ENCODE measurements at regions not wholly inside any gene's neighbourhood (a gene's known extent, or its start where the extent isn't known, plus 50 kb on each side); places are given as distances from the start of the nearest gene placed in this dataset.

- POLR2A ChIA-PET = no interaction called here
- CTCF ChIA-PET = no interaction called here
Observed at GRCh38 chr2:2642906-2643890, 312.1 kb upstream of the MYT1L start.

- ChIA-PET POLR2A (no interaction called here), CTCF (no interaction called here)
Observed at GRCh38 chr2:2641541-2642410, 310.7 kb upstream of the MYT1L start.

GRCh38 chr2:2640818-2641217 is 309.7 kb upstream of the MYT1L start:
- CTCF ChIA-PET = no interaction called here
- POLR2A ChIA-PET = no interaction called here

GRCh38 chr2:2640371-2640770 is 309.3 kb upstream of the MYT1L start:
- POLR2A ChIA-PET = no interaction called here
- CTCF ChIA-PET = no interaction called here

DNA sequence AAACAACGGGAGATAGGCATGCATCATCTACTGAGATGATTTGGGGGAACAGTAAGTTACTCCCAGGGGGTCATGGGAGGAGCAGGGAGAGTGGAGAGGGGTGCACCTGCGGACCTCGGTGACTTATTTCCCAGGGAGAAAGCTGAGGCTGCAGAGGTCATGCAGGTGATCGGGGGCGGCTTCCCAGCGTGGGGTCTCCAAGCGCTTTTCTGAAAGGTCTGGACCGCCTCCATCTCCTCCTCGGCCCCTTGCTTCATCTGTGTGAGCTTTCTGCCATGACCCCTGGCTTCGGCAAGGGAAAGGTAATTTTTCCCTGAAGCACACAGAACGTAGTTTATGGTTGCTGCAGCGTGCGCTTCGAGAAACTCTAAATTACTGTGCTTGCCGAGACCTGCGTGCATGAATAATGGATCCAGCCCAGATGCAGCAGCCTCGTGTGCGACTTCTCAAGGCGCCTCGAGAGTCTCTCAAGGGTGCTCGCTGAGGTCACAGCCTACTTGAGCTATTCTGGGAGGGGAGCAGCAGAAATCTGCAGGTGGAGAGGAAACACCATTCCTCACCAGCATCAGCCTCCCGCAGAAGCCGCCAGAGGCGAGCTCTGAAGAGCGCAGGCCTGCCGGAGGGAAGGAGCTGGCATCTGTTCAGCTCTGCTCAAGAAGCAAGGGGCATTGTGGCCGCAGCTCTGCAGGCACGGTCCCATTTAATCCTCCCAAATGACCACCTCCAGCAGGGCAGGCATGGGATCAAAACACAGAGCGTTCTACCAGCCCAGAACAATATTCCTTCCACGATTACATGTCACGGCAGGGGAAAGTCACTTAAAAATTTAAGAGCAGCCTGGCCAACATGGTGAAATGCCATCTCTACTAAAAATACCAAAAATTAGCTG is 308.4 kb upstream of the MYT1L start:
- POLR2A ChIA-PET = no interaction called here
- CTCF ChIA-PET = no interaction called here

DNA sequence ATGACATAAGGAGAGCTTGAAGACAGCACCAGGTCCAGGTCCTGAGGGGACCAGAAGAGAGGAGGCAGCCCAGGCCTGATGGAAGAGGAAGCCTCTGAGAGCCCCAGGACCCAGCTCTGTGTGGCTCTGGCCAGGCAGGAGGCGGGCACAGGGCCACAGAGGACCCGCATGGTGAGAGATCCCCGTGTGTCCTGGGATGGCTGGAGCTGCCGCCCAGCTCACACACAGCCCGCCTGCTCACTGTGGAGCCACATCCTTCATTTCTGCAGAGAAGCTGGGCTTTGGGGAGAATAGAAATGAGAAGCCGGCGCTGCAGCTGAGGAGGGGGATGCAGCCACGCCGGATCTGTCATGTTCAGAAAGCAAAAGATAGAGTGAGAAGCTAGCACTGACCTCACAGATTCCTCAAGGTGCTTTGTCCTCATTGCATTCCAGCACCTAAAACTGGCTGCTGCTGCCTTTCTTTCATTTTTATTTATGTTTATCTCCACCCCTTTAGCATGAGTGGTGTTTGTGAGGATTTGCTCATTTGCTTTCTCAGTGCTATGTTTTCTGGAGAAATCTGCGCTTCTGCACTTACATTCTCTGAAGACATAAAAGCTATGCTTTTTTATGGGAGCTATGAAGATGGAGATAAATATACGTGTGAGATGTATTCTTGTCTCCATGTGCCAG is 307.6 kb upstream of the MYT1L start:
- POLR2A ChIA-PET = no interaction called here

GRCh38 chr2:2636813-2637212 is 305.7 kb upstream of the MYT1L start:
- CTCF ChIA-PET = no interaction called here
- POLR2A ChIA-PET = no interaction called here

More for the DNA sequence above, 307.6 kb upstream of the MYT1L start:
- CTCF ChIA-PET = no interaction called here

GRCh38 chr2:2635025-2635528 is 304.0 kb upstream of the MYT1L start:
- ChIA-PET POLR2A (no interaction called here), CTCF (no interaction called here)

DNA sequence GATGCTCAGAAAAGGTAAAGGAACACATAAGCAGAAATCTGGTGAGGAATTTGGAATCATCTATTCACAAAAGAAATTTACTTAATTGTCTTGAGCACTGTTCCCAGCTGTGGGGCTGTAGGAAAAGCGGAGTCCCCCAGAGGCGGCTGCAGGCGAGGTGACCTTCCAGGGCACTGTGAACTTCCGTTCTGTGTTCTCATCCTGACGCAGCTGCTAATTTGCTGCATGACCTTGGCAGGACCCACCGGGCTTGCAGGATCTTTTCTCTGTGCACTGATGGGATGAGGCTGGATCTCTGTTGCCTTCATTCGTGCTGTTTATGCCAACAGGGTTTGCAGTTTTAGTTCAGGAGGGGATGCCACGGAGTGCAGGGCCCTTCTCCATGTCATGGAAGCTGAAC is 301.9 kb upstream of the MYT1L start:
- POLR2A ChIA-PET = no interaction called here

DNA sequence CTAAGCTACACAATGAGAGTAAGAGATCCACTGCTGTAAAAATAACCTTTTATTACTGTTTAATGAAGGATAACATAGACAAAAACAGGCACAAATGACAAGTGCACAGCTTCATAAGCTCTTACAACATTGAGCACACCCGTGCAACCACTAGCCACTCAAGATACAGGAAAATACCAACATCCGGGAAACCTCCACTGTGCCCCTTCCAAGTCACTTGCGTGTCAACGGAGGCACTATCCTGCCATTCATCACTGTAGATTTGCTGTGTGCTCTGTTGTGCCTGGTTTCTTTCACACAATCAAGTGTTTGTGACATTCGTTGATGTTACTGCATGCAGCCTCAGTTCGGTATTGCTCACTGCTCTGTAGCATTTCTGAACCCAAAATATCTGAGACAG is 292.9 kb upstream of the MYT1L start:
- POLR2A ChIA-PET = no interaction called here
- CTCF ChIA-PET = no interaction called here

More for the DNA sequence above, 301.9 kb upstream of the MYT1L start:
- CTCF ChIA-PET = no interaction called here

- ChIA-PET CTCF (no interaction called here), POLR2A (no interaction called here)
Observed at GRCh38 chr2:2621855-2622254, 290.8 kb upstream of the MYT1L start.

DNA sequence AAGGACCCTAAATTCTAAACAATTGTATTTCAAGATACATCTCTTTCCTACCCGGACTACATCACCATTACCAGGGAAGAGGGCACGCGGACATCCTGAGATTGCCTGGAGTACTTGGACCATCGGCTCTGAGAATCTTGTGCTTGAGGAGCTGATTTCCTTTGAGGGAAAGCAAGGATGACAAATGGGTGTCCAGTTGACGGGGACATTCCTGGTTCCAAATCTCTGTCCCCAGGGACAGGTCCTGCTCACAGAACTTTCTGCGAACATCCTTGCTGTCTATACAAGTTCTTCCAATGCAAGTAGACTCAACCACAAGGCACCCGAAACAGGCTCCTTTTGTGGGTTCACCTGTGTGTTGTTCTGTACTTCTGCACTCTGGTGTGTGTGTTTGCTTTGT is 289.5 kb upstream of the MYT1L start:
- ChIA-PET CTCF (no interaction called here), POLR2A (no interaction called here)

DNA sequence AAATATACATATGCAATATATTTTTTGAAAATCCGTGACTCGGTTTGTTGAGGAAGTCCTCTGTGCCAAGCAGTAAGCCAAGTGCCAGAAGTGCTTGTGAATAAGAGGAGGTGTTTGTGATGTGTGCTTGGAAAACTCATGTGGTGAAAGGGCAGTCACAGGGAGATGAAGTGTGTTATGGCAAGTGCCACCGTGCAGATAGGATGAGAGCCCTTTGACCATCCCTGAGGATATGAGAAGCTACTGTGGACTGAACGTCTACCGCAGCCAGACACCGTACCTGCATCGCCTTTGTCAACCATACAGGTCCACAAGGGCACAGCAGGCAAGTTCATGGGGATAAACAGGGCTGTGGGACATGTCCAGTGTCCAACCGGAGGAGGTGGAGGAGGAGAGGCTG is 288.9 kb upstream of the MYT1L start:
- POLR2A ChIA-PET = no interaction called here
- CTCF ChIA-PET = no interaction called here

DNA sequence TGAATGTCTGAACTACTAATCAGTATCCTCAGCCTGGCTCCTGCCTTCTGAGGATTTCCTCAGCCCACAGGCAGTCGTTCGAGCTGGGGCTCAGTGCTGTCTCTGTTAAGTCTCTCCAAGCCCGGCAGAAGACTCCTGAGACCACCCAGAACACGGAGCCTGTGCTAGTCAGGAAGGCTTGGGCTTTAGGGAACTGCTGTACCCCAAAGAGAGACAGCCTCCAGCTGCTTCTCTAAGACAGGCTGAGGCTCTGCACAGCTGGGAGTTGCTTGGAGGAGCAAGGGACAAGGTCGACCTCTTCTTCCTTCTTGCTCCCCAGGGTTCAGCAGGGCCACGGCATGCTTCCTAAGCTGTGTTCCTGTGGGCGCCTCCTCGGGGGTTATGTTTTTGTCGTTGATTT is 283.4 kb upstream of the MYT1L start:
- POLR2A ChIA-PET = no interaction called here
- CTCF ChIA-PET = no interaction called here

DNA sequence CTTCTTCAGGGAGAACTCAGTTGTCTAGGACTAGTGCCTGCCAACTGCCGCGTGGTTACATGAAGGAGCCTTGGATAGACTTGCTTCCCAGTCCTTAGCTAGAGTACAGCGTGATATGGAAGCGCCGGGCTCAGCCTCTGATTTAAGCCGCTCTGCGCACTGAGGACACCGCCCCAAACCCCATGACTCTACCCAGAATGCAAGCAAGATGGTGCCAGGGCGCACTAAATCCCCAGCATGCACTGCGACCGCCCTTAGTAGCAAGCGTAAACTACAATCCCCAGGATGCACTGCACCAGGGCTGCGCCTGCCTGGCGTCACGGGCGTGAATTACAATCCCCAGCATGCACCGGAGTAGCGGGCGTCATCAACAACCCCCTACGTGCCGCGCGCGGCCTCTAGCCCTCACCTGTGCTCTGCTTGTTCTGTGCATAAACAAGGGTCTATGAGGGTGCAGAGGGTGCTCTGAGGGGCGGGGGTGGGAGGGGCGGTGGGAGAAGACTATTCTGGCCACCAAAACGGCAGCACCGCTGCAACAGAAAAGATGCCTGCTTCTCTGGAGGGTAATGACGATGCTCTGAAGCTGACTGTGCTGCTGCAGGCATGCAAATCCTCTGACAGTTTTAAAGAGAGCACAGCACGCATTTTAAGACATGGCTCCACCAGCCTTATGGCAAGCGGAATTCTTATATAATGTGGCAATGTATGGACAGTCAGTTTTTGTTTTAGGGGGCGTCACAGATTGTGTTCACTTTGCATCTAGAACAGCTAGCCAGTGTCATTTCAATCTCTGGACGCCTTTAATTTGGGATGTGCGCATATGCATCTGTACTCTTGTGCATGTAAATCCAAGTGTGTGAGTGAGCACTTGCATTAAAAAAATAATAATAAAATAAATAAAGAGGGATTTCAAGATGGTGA is 282.5 kb upstream of the MYT1L start:
- POLR2A ChIA-PET = no interaction called here

GRCh38 chr2:2610751-2611150 is 279.7 kb upstream of the MYT1L start:
- ChIA-PET POLR2A (no interaction called here), CTCF (no interaction called here)

More for the DNA sequence above, 282.5 kb upstream of the MYT1L start:
- CTCF ChIA-PET = no interaction called here

DNA sequence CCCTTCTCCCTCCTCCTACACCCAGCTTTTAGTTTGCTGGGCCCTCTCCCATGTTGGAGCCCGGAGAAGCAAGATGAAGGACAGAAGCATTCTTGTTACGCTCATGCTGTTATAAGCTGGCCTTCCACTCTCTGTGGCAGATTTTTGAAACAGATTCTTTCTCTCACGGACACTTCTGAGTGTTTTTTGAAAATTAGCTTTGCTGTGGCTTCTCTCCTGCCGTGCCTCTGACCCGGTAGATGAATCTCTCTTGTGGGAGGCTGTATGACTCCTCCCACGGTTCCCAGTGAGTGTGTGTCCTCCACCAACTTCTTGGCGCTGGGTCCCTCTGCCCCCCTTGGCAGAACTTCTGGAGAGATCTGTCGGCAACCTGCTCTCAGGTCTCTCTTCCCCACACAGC is 269.3 kb upstream of the MYT1L start:
- ChIA-PET CTCF (no interaction called here), POLR2A (no interaction called here)

GRCh38 chr2:2599441-2599840 is 268.4 kb upstream of the MYT1L start:
- ChIA-PET POLR2A (no interaction called here), CTCF (no interaction called here)

DNA sequence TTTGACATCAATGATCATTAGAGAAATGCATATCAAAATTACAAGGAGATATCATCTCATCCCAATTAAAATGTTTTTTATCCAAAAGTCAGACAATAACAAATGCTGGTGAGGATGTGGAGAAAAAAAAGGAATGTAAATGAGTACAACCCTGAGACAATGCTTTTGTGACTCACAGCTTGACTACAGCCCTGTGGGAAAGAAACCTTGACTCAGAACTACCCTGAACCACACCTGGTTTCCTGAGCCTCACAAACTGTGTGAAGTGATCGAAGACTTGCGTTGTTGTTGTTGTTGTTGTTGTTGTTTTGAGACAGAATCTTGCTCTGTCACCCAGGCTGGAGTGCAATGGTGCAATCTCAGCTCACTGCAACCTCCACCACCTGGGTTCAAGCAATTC is 266.6 kb upstream of the MYT1L start:
- ChIA-PET POLR2A (no interaction called here), CTCF (no interaction called here)

All from activated CD8-positive, alpha-beta memory T cell treated with anti-CD3 and anti-CD28 coated beads for 36 hours (primary cell).